ENCODE measurements at regions not wholly inside any gene's neighbourhood (a gene's known extent, or its start where the extent isn't known, plus 50 kb on each side); places are given as distances from the start of the nearest gene placed in this dataset.

DNA sequence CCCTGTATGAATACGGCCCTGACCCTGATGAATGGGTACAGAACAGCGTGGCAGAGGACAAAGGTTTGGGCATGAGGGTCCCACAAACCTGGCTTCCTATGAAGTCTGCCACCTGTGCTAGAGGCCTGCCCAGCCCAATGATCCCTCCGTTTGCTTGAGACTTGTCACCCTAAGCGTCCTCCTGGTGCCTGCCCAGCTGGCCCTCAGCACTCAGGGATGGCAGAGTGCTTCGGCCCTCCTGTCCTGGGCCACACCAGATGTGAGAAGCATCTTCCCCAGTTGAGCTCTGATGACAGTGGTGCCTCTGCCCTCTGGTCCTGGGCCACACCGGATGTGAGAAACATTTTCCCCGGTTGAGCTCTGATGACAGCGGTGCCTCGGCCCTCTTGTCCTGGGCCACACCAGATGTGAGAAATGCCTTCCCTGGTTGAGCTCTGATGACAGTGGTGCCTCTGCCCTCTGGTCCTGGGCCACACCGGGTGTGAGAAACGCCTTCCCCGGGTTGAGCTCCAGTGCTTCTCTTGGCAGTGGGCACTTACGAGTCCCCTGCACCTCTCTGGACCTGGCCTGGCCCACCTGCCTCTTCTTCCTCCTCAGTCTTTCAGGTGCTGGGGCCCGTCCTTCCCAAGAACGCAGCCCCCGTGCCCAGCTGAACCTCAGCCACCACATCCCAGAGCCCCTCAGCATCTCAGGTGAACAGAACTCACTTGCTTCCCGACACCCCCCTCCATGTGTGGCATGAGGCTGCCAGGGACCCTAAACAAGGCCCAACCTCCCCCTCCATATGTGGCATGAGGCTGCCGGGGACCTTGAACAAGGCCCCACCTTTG, 253.1 kb upstream of the IRX1 start:
- intact Hi-C loops (cut with DNase I) = no loop called here
- H3K9me3 ChIP-seq = no peaks in the 10 kb centered on the region
- no peak overlapping the region for H3K4me3 ChIP-seq (replicated peaks in 1 of 3)
- TF ChIP-seq, protein P1, sequence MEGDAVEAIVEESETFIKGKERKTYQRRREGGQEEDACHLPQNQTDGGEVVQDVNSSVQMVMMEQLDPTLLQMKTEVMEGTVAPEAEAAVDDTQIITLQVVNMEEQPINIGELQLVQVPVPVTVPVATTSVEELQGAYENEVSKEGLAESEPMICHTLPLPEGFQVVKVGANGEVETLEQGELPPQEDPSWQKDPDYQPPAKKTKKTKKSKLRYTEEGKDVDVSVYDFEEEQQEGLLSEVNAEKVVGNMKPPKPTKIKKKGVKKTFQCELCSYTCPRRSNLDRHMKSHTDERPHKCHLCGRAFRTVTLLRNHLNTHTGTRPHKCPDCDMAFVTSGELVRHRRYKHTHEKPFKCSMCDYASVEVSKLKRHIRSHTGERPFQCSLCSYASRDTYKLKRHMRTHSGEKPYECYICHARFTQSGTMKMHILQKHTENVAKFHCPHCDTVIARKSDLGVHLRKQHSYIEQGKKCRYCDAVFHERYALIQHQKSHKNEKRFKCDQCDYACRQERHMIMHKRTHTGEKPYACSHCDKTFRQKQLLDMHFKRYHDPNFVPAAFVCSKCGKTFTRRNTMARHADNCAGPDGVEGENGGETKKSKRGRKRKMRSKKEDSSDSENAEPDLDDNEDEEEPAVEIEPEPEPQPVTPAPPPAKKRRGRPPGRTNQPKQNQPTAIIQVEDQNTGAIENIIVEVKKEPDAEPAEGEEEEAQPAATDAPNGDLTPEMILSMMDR (IDR thresholded peaks at IDR 0.05) = no peak
- TF ChIP-seq POLR2A (IDR thresholded peaks at IDR 0.05) = no peak
- H3K27me3 ChIP-seq = no peaks in the 10 kb centered on the region
- no peak overlapping the region for H3K27ac ChIP-seq
- 89 to 90% methylated on average over 14 to 16 of the region's 18 CpGs for WGBS, 2 donors
- no peak for DNase-seq
- H3K4me1 ChIP-seq = no peaks in the 10 kb centered on the region
- no peaks in the 10 kb centered on the region for H3K36me3 ChIP-seq

DNA sequence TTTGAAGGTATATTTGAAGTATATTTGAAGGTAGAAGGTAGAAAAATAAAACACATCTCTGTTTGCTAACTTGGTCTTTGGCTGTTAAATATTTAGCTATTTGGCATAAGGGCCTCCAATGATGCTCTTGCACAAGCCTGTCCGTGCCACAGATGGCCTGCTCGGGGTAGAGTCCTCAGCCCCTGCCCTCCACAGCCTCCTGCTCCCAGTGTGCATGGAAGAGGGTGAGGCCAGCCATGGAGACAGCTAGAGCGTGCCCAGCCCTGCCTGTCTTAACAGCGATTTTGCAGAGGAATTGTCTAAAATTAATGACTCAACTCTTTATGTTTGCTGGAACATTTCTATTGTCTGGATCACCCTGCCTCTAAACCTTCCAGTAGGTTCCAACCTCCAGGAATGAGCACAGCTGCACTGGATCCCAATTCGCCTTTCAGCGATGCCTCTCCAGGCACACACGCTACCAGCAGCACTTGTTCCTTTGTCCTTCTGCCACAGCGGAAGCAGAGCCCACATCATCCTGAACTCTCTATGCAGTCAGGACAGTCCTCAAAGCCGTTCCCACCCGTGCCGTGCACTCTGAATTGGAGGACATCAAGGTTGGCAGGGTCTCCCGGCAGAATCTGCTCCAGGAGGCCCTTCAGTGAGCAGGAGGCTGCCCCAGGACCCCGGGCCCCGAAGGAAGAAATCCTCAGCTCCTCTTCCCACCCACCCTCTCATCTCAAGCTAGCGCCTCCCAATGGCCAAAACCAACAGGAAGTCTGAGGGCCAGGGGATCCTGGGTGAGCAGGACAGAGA, 254.0 kb upstream of the IRX1 start:
- Histone ChIP-seq H3K4me3 (replicated peaks in 1 of 3) (no peak overlapping the region), H3K9me3 (no peaks in the 10 kb centered on the region), H3K27ac (no peak overlapping the region), H3K4me1 (no peaks in the 10 kb centered on the region), H3K36me3 (no peaks in the 10 kb centered on the region), H3K27me3 (no peaks in the 10 kb centered on the region)
- no peak for DNase-seq
- intact Hi-C loops (cut with DNase I) = no loop called here
- TF ChIP-seq, protein P1 (IDR thresholded peaks at IDR 0.05) = no peak
- no peak for TF ChIP-seq POLR2A (IDR thresholded peaks at IDR 0.05)
- 87 to 92% methylated on average over 15 of the region's 15 CpGs for WGBS, 2 donors

DNA sequence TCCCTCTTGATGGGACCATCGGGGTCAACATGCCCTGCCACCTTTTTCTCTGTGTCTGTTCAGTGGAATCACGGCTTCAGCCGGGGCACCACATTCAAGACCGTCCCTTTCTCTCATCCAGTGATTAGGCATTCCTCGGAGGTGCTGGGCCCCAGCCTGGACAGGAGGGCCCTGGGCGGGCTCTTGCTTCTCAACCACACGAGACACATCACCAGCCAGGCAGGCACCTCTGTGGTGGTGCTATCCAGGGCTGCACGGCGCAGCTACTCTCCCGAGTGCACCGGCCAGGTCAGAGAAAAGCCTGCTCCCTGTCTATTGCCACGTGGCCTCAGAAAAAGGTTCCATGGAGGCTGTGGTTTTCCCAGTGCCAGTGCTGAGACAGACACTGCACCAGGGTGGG, 255.2 kb upstream of the IRX1 start:
- no peak for DNase-seq
- TF ChIP-seq, protein P1 (IDR thresholded peaks at IDR 0.05) = no peak
- TF ChIP-seq POLR2A (IDR thresholded peaks at IDR 0.05) = no peak
- no peaks in the 10 kb centered on the region for H3K9me3 ChIP-seq
- H3K4me3 ChIP-seq (replicated peaks in 1 of 3) = no peak overlapping the region
- H3K27ac ChIP-seq = no peak overlapping the region
- intact Hi-C loops (cut with DNase I) = no loop called here
- no peaks in the 10 kb centered on the region for H3K27me3 ChIP-seq
- H3K36me3 ChIP-seq = no peaks in the 10 kb centered on the region
- 72 to 90% methylated on average over 8 to 12 of the region's 12 CpGs for WGBS, 2 donors
- H3K4me1 ChIP-seq = no peaks in the 10 kb centered on the region

DNA sequence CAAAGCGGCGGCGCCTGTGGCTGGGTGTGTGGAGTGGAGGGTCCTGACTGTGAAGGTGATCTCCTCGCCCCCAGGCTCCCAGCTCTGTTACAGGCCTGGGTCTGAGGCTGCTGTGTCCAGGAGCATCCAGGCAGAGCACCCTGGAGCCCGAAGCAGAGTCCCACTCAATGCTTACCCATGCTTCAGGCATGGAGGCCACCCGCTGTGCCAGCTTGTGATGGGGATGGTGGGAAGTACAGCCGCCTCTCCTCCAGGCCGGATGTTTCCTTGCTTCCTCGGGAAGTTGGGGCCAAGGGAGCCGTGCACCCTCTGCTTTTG, 255.9 kb upstream of the IRX1 start:
- WGBS, 2 donors = 73 to 78% methylated on average over 9 to 10 of the region's 10 CpGs
- no peaks in the 10 kb centered on the region for H3K27me3 ChIP-seq
- TF ChIP-seq POLR2A (IDR thresholded peaks at IDR 0.05) = no peak
- TF ChIP-seq, protein P1 (IDR thresholded peaks at IDR 0.05) = no peak
- intact Hi-C loops (cut with DNase I) = no loop called here
- no peak overlapping the region for H3K27ac ChIP-seq
- no peaks in the 10 kb centered on the region for H3K4me1 ChIP-seq
- no peak for DNase-seq
- no peaks in the 10 kb centered on the region for H3K36me3 ChIP-seq
- no peaks in the 10 kb centered on the region for H3K9me3 ChIP-seq
- H3K4me3 ChIP-seq (replicated peaks in 1 of 3) = no peak overlapping the region

Measured in thyroid gland (tissue), 4 donors.